H9 (cell line): ENCODE measurements at regions not wholly inside any gene's neighbourhood (a gene's known extent, or its start where the extent isn't known, plus 50 kb on each side); places are given as distances from the start of the nearest gene placed in this dataset.

Experiments
- DNase-seq: peaks from one replicate; pipeline ENCODE4 v3.0.0-alpha.2; 2017
- H2AFZ ChIP-seq: one replicate; pipeline ENCODE4 v1.6.1; 2013; ENCODE audit warnings: mild to moderate bottlenecking, low read length, control low read depth, moderate library complexity
- H2AK5ac ChIP-seq: 2 replicates; pipeline ENCODE4 v1.6.1; 2013; ENCODE audit warnings: low read length, control low read depth, mixed read lengths; ENCODE audit not compliant: insufficient read length
- H2BK120ac ChIP-seq: one replicate; pipeline ENCODE4 v1.6.1; 2013; ENCODE audit warnings: low read depth, mild to moderate bottlenecking, low read length, control low read depth, inconsistent platforms; ENCODE audit not compliant: poor library complexity, severe bottlenecking
- H2BK12ac ChIP-seq: 2 replicates; pipeline ENCODE4 v1.6.1; 2013; ENCODE audit warnings: low read length, control low read depth, mixed read lengths, low read depth; ENCODE audit not compliant: insufficient read length
- H2BK15ac ChIP-seq: 2 replicates; pipeline ENCODE4 v1.6.1; 2013; ENCODE audit warnings: low read depth, low read length, control low read depth
- H2BK20ac ChIP-seq: one replicate; pipeline ENCODE4 v1.6.1; 2013; ENCODE audit warnings: low read depth, mild to moderate bottlenecking, low read length, control low read depth, inconsistent platforms; ENCODE audit not compliant: poor library complexity, severe bottlenecking
- H2BK5ac ChIP-seq: 2 replicates; pipeline ENCODE4 v1.6.1; 2013; ENCODE audit warnings: low read length, control low read depth, mixed read lengths; ENCODE audit not compliant: insufficient read length
- H3K14ac ChIP-seq: 2 replicates; pipeline ENCODE4 v1.6.1; 2013; ENCODE audit warnings: low read length, control low read depth; ENCODE audit not compliant: insufficient read depth
- H3K18ac ChIP-seq: 2 replicates; pipeline ENCODE4 v1.6.1; 2013; ENCODE audit warnings: low read depth, mild to moderate bottlenecking, mixed read lengths, low read length, control low read depth; ENCODE audit not compliant: insufficient read length
- H3K23ac ChIP-seq: 2 replicates; pipeline ENCODE4 v1.6.1; 2013; ENCODE audit warnings: low read length, control low read depth, mixed read lengths, low read depth; ENCODE audit not compliant: insufficient read length
- H3K23me2 ChIP-seq: 2 replicates; pipeline ENCODE4 v1.6.1; 2013; ENCODE audit warnings: low read depth, mild to moderate bottlenecking, mixed read lengths, low read length, control low read depth; ENCODE audit not compliant: insufficient read length, poor library complexity, severe bottlenecking
- H3K27ac ChIP-seq: 2 replicates; pipeline ENCODE4 v1.5.1; 2013; ENCODE audit warnings: low read length, control low read depth, mixed read lengths, low read depth; ENCODE audit not compliant: insufficient read length
- H3K27me3 ChIP-seq: 2 replicates; pipeline ENCODE4 v1.6.1; 2013; ENCODE audit warnings: low read length, control low read depth, inconsistent platforms; ENCODE audit not compliant: insufficient read depth
- H3K4ac ChIP-seq: 2 replicates; pipeline ENCODE4 v1.6.1; 2013; ENCODE audit warnings: low read depth, mild to moderate bottlenecking, control low read depth, inconsistent platforms, low read length, moderate library complexity
- H3K4me1 ChIP-seq: 2 replicates; pipeline ENCODE4 v1.6.1; 2013; ENCODE audit warnings: low read length, control low read depth, inconsistent platforms; ENCODE audit not compliant: insufficient read depth
- H3K4me2 ChIP-seq: 2 replicates; pipeline ENCODE4 v1.6.1; 2013; ENCODE audit warnings: low read length, control low read depth, mixed read lengths; ENCODE audit not compliant: insufficient read length, insufficient read depth
- H3K56ac ChIP-seq: 2 replicates; pipeline ENCODE4 v1.6.1; 2013; ENCODE audit warnings: low read depth, mild to moderate bottlenecking, mixed read lengths, low read length, control low read depth; ENCODE audit not compliant: insufficient read length
- H3K79me1 ChIP-seq: 2 replicates; pipeline ENCODE4 v1.6.1; 2013; ENCODE audit warnings: low read depth, mild to moderate bottlenecking, moderate library complexity, low read length, control low read depth, inconsistent platforms; ENCODE audit not compliant: insufficient read depth, poor library complexity, severe bottlenecking
- H3K79me2 ChIP-seq: 2 replicates; pipeline ENCODE4 v1.6.1; 2013; ENCODE audit warnings: low read length, control low read depth, inconsistent platforms; ENCODE audit not compliant: insufficient read depth
- H3K9ac ChIP-seq: 2 replicates; pipeline ENCODE4 v1.6.1; 2013; ENCODE audit warnings: low read length, control low read depth, mixed read lengths; ENCODE audit not compliant: insufficient read length; ENCODE audit errors: extremely low read depth
- H3K9me3 ChIP-seq: one replicate; pipeline ENCODE4 v1.6.1; 2013; ENCODE audit warnings: low read depth, low read length, inconsistent platforms; ENCODE audit not compliant: control insufficient read depth
- H3T11ph ChIP-seq: one replicate; pipeline ENCODE4 v1.6.1; 2013; ENCODE audit warnings: mild to moderate bottlenecking, low read length, control low read depth, inconsistent platforms
- H4K20me1 ChIP-seq: one replicate; pipeline ENCODE4 v1.6.1; 2013; ENCODE audit not compliant: control insufficient read depth, insufficient read length, insufficient read depth
- H4K5ac ChIP-seq: 2 replicates; pipeline ENCODE4 v1.6.1; 2013; ENCODE audit warnings: low read depth, mild to moderate bottlenecking, mixed read lengths, low read length, control low read depth; ENCODE audit not compliant: insufficient read length
- H4K8ac ChIP-seq: replicated peaks from 2 replicates; pipeline ENCODE4 v1.6.1; 2013; ENCODE audit warnings: low read length, control low read depth, mixed read lengths, low read depth; ENCODE audit not compliant: insufficient read length
- H4K91ac ChIP-seq: 2 replicates; pipeline ENCODE4 v1.6.1; 2013; ENCODE audit warnings: low read depth, mild to moderate bottlenecking, moderate library complexity, mixed read lengths, low read length, control low read depth; ENCODE audit not compliant: insufficient read length
- H3K27ac Mint-ChIP-seq, 3 experiments: 2 replicates in 2 of 3; 3 replicates in 1 of 3; pipeline ENCODE4 v1.8.0; 2020 to 2021; ENCODE audit warnings: mixed read lengths in 3 of 3, mild to moderate bottlenecking in 1 of 3, moderate library complexity in 1 of 3
- H3K27me3 Mint-ChIP-seq: 2 replicates; pipeline ENCODE4 v1.8.0; 2021; ENCODE audit warnings: low read depth, mild to moderate bottlenecking, moderate library complexity, mixed read lengths
- H3K36me3 Mint-ChIP-seq, 3 experiments: 2 replicates in 2 of 3; 3 replicates in 1 of 3; pipeline ENCODE4 v1.8.0; 2020 to 2021; ENCODE audit warnings: low read depth in 3 of 3, mixed read lengths in 3 of 3; ENCODE audit not compliant: insufficient read depth in 1 of 3
- H3K4me1 Mint-ChIP-seq, 2 experiments: 2 replicates each; pipeline ENCODE4 v1.8.0; 2020; ENCODE audit warnings: mixed read lengths in 2 of 2
- H3K4me3 Mint-ChIP-seq, 2 experiments: 2 replicates in 1 of 2; 3 replicates in 1 of 2; pipeline ENCODE4 v1.8.0; 2020 to 2021; ENCODE audit warnings: mild to moderate bottlenecking in 2 of 2, mixed read lengths in 2 of 2, moderate library complexity in 1 of 2
- H3K9me3 Mint-ChIP-seq, 2 experiments: 2 replicates in 1 of 2; 3 replicates in 1 of 2; pipeline ENCODE4 v1.8.0; 2020; ENCODE audit warnings: mild to moderate bottlenecking in 2 of 2, mixed read lengths in 2 of 2, moderate library complexity in 1 of 2
- CTCF ChIP-seq: fragments of 200-600 bp; sonication (generic); conservative IDR thresholded peaks from 3 replicates; pipeline ENCODE4 v1.8.0; 2021; ENCODE audit warnings: antibody characterized with exemption, mild to moderate bottlenecking
- WGBS: extraction: QIAGEN DNeasy Blood & Tissue Kit; methylation state at CpG from one replicate; pipeline ENCODE4 v1.1.7; 2013; ENCODE audit warnings: missing lambda C conversion rate, low lambda C conversion rate, mixed read lengths; ENCODE audit not compliant: insufficient read length; ENCODE audit errors: extremely low coverage; 5-methylcytosine and 5-hydroxymethylcytosine counted together

GRCh38 chr16:16938980-16939379 lies 531.8 kb downstream of the XYLT1 start:
- Histone ChIP-seq H3T11ph (no peak overlapping the region), H2BK12ac (no peak overlapping the region), H2BK120ac (no peak overlapping the region), H3K27me3 (no peaks in the 10 kb centered on the region), H3K9ac (no peak overlapping the region), H2AFZ (no peak overlapping the region), H3K79me2 (no peaks in the 10 kb centered on the region), H2BK20ac (no peak overlapping the region), H3K23me2 (no peaks in the 10 kb centered on the region), H4K20me1 (no peaks in the 10 kb centered on the region), H2BK15ac (no peak overlapping the region), H3K4me1 (peaks cover 10% of the 10 kb centered on the region), H3K9me3 (no peaks in the 10 kb centered on the region), H3K4ac (no peak overlapping the region), H3K4me2 (no peak overlapping the region), H3K56ac (no peak overlapping the region), H3K18ac (no peak overlapping the region), H4K8ac (no peak overlapping the region), H3K14ac (no peak overlapping the region), H2AK5ac (no peak overlapping the region), H4K91ac (no peak overlapping the region), H3K79me1 (no peaks in the 10 kb centered on the region), H3K27ac (no peak overlapping the region), H3K23ac (no peak overlapping the region), H4K5ac (no peak overlapping the region), H2BK5ac (no peak overlapping the region)
- DNase-seq = no peak
- Mint-ChIP-seq H3K4me3 (no peak overlapping the region), H3K4me1 (peaks cover 53 to 63% of the 10 kb centered on the region in 2 experiments), H3K27me3 (peaks cover 3% of the 10 kb centered on the region; the same call in 1 of the 2 replicates), H3K27ac (no peak overlapping the region), H3K36me3 (no peaks in the 10 kb centered on the region), H3K9me3 (no peaks in the 10 kb centered on the region)
- no CpG with 5 or more reads among the region's 3 CpGs for WGBS
- TF ChIP-seq CTCF = no peak
